ENCODE measurements at regions not wholly inside any gene's neighbourhood (a gene's known extent, or its start where the extent isn't known, plus 50 kb on each side); places are given as distances from the start of the nearest gene placed in this dataset.

DNA sequence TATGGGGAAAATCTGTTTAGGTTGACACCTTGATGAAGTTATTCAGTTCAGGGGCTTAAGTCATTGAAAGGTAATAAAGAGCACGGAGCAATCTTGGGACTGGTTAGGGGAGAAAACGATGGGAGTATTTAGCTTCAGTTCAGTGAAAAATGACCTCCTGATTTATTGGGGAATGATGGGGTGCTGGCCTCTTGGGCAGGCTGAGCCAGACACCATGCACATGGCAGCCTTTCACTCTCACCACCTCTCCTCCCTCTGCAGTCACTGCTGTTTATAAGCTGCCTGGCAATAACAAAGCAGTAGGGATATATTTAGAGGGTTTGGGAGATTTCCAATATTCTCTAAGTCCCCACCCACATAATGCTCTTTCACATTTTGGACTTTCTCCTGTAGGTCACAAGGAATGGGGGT lies 140.5 kb upstream of the HS3ST2 start:
- TF ChIP-seq, protein P1, sequence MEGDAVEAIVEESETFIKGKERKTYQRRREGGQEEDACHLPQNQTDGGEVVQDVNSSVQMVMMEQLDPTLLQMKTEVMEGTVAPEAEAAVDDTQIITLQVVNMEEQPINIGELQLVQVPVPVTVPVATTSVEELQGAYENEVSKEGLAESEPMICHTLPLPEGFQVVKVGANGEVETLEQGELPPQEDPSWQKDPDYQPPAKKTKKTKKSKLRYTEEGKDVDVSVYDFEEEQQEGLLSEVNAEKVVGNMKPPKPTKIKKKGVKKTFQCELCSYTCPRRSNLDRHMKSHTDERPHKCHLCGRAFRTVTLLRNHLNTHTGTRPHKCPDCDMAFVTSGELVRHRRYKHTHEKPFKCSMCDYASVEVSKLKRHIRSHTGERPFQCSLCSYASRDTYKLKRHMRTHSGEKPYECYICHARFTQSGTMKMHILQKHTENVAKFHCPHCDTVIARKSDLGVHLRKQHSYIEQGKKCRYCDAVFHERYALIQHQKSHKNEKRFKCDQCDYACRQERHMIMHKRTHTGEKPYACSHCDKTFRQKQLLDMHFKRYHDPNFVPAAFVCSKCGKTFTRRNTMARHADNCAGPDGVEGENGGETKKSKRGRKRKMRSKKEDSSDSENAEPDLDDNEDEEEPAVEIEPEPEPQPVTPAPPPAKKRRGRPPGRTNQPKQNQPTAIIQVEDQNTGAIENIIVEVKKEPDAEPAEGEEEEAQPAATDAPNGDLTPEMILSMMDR (IDR thresholded peaks at IDR 0.05; ENCODE audit: insufficient read depth, low read length, poor library complexity, severe bottlenecking): no peak
- no peak for TF ChIP-seq EZH2phosphoT487 (conservative IDR thresholded peaks at IDR 0.05; ENCODE audit: low read length)
